Hematopoietic multipotent progenitor cell treated with erythropoietin and hydrocortisone succinate and interleukin-3 and kit ligand, for 8 days (in vitro differentiated cells): ENCODE measurements at regions not wholly inside any gene's neighbourhood (a gene's known extent, or its start where the extent isn't known, plus 50 kb on each side); places are given as distances from the start of the nearest gene placed in this dataset.
"Not testable (repeated sequence)": the region's sequence is repeated elsewhere in the genome, so short reads cannot be mapped to it uniquely, and the experiment has no call there.

Experiments used
- DNase-seq: peaks from one replicate; pipeline ENCODE4 v3.0.0-alpha.2; 2015

DNA sequence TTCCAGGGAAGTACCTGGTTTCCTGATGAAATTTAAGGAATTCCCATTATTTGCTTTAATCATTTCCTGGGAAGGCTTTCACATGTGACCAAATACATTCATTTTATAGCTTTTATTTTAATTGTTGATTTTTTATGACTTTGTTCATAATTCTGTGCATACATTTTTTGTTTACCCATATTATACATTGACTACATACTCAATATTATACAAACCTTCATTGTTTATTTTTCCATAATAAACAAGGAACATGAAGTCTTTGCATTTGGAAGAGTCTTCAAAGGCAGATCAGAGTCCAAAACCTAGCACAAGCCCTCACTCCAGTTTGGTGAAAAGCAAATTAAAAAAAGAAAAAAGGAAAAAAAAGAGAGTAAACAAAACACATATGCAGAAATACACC lies 218.3 kb upstream of the NRIP1 start:
- no peak for DNase-seq

DNA sequence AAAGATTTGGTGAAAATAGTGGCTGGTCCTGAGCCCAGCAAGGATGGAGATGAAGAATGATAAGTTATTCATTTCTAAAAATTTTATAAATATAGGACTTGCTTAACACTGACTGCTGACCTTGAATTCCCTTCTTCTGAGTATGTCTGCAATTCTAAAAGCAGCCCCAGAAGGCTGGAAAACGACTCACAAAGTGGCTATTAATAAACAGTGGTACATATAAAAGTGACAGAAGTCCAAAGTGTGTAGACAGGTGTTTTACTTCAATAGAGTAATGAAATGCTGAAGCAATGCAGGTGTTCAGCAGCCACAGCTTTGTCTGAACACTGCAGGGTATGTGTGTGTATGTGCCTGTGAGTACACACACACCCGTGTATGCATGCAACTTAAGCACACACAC lies 219.0 kb upstream of the NRIP1 start:
- no peak for DNase-seq

DNA sequence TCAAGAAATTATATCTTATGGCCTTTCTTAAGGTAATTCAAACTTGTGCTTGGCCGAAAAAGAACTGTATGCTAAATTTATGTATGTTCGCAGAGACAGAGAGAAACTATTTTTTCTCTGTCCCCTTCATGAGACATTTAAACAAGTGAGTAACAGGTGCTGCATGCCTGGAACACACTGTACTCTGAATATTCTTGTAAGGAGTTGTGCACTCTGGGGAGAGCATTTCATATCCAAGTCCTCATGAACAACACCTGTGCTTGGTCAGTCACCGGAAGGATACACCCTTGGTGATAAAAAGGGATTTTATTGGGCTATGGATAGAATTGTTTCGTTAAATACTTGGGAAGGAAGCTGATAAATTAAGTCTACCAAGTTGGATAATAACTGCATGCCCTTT lies 220.8 kb upstream of the NRIP1 start:
- DNase-seq, result no peak

DNA sequence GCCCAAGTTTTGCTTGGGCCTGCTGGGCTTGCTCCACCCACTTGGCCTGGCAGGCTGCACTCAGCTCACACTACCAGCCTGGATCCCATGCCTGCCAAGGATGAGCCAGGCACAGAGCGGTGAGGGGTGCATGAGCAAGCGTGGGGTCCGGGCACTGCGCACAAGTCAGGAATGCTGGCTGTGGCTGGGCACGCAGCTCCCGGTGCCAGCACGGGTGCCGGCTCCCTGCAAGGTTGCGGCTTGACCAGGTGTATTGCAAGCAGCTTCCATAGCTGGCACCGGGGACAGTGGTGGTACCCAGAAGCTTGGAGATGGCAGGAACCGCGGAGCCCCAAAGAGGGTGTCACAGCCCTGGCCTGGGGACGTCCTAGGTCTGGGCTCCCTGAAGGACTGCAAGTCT lies 224.4 kb upstream of the NRIP1 start:
- no peak for DNase-seq

DNA sequence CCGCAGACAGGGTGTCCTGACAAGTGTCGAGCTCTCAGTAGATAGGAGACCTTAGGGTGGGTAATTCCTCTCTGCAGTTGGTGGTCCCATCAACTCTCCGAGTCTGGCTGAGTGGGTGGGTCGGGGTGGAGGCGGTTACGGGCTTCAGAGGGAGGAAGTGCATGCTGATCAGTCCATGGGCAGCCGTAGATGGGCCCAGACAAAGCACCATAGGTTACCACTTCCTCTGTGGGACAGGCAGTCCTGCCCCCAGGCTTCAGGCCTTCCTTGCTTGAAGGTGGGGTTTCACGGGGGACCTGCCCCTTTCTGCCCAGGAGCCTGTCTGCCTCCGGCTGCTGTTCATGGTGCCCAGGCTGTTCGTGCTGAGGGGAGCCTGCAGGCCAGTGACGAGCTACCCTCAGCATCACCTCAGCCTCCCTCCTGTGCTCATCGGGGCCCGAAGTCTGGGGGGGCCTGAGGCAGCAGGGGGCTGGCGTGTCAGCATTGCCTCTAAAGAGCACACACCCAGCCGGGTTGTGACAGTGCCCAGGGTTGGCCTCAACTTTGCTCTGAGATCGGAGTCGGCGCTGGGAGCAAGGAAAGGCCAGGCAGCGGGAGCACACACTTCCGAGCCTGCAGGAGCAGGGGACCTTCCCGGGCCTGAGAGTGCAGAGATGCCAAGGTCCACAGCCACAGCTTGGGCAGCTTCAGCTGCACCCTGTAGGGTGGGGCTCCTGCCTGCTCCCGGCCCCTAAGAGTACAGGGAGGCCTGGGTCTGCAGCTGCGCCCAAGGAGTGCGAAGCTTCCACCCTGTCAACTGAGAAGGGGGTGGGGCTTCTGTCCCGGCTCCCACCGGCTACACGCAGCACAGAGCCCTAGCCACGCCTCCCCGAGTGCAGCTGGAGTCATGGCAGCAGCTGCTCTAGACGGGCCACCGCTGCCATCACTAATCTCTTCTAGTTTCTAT lies 225.4 kb upstream of the NRIP1 start:
- no peak for DNase-seq

DNA sequence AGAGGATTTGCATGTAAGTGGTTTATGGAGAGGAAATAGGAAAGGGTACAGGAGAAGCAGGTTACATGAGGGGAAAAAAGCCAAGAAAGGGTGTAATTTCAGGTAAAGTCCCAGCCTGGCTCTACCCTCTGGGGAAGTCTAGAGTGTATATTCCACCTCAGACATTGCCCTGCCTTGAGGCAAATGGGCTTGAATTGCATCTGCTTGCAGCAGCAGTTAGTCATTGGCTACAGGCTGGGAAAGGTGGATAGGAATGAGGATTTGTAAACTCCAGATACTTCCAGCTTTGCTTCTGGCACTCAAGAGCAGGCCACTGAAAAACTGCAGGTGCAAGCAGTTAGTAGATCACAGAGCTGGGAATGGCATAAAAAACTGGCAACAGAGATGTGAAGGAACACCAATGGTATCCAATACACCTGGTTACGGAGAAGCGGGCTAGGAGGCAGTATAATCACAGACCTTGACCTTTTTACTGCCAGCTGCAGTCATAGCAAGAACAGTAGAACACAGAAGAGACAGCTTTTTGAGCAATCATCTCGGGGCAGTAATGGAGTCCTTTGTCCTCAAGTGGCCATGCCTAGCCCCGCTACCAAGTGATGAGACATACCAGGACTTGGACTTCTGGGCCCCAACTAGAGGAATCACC lies 226.9 kb upstream of the NRIP1 start:
- no peak for DNase-seq

DNA sequence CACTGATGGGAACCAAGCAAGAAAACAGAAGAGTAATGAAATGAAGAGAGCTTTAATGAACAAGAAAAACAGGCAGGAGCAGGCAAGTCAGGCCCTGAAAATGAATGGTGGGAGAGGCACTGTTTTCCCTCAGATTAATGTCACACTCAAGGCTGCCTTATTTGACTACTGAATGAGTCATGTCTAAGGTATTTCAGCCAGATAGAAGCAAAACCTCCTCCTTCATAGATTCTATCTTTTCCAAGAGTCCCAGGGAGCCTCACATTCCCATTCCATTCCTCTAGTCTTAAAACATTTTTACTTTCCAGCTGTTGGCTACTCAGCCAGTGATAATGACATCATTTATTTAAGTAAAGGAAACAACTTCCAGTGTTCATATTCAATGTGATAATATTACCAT lies 228.4 kb upstream of the NRIP1 start:
- DNase-seq, result no peak

DNA sequence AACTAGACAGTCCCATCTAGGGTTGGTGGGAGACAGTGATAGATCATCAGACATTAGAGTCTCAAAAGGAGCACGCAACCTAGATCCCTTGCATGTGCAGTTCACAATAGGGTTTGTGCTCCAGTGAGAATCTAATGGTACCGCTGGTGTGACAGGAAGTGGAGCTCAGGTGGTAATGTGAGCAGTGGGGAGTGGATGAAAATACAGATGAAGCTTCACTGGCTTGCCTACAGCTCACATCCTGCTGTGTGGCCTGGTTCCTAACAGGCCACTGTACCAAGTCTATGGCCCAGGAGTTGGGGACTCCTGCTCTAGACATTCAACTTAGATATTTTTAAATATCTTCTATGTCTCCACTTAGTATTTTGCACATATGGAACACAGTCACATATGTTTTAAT lies 231.1 kb upstream of the NRIP1 start:
- no peak for DNase-seq

DNA sequence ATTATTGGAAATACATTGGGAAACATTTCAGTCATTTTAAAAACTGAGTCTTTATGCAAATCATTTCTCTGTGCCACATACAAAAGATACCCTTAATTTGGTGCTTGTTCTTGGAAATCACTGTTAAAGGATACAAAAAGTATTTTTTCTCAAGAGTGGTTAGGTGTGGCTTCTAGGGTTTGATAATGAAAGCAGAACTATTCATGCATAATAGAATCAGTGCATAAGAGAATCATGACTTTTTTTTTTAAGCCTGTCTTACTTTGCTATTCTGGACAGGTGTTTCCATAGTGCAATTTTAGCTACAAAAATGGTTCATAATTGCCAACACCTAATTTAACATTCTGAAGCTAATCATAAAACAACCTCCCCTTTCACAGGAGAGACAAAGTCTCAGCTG lies 233.0 kb upstream of the NRIP1 start:
- no peak for DNase-seq

DNA sequence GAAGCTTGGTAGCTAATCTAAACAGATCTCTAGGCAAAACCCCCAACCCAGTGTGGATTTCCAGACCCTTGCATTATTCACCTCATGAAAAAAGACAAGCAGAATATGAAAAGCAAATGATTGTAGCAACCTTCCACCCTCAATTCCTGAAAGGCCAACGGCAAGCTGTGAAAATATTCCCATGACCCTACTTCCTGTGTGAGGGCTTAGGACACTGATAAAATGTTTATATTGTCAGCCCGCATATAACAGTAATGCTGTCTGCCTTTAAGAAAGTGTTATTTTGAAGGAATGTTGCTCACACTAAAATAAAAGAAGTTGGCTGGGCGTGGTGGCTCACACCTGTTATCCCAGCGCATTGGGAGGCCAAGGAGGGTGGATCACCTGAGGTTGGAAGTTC lies 233.5 kb upstream of the NRIP1 start:
- no peak for DNase-seq

DNA sequence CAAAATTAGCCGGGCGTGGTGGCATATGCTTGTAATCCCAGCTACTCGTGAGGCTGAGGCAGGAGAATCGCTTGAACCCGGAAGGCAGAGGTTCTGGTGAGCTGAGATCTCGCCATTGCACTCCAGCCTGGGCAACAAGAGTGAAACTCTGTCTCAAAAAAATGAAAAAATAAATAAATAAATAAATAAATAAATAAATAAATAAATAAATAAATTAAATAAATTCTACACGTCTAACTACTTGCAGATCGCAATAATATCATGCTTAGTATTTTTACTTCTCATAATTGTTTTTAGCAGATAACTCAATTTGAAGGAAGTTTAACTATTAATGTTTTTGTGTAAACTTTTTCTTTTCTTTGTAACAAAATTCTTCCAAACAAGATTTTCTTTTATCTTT lies 234.0 kb upstream of the NRIP1 start:
- DNase-seq, result not testable (repeated sequence)

DNA sequence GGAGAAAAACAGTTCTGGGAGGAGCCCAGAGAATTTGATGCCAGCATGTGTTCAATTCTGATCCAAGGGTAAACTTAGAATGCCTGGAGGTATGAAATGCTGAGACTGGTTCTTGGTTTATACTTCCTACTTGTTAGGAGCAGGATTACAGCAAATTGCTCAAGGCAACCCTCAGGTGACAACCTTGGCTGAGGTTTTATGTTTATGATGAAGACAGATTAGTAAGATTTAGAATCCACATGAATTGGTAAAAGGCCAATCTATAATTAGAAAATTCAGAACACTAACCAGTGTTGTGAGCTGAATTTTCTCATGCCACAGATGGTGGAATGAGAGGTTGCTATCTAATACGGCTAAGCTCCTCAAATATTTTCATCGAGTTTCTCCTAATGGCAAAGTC lies 235.3 kb upstream of the NRIP1 start:
- no peak for DNase-seq

DNA sequence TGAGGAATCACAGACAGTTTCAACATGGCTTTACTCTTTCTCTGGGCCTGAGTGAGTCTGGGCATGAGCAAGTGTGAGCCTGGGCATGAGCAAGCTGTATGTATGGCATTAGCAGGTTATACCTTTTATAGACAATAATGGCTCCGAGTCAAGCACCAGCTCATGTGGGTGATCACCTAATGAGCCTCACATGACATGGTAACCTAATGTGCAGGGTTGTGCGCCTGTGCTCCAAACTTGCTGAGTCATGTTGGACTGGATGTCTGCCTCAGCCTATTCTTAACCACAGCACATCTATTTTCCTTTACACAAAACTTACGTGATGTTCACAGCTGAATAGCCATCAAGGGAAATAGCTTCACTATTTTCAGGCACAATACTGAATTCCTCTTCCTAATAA lies 236.2 kb upstream of the NRIP1 start:
- peak; percentile 11 for DNase-seq

DNA sequence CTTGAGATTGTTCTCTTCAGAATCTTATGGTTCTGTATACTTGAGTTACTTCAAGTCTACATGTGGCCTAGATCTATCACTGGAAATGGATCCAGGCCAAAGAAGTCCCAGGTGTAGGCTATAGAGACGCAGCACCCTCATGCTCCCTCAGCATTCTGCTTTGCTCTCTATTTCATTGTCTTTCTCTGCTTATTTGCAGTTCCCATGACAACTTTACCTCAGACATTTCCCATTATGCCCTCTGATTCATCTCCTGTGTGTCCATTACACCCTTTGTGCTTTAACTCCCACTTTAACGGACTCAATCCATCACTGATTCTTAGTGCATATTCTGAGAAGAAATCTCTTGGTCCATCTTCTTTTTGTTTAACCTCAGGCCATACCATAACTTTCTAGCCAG lies 236.9 kb upstream of the NRIP1 start:
- DNase-seq, result no peak

DNA sequence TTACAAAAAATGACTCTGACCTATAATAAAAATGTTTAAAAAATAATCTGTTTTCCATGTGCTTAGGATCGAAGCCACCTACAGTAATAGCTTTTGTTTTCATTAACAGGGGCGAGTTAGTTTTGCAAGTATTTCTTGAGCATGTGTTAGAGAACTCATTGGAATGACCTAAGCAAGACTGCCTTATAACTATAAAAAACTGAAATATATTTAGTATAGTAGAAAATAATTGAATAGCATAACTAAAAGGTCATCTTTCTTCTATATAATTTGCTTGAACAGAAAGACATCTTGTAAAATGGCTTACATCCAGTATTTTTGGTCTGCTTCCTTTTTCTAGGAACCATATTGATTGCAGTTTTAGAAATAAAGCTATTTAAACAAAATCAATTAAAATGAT lies 241.5 kb upstream of the NRIP1 start:
- DNase-seq, result no peak

DNA sequence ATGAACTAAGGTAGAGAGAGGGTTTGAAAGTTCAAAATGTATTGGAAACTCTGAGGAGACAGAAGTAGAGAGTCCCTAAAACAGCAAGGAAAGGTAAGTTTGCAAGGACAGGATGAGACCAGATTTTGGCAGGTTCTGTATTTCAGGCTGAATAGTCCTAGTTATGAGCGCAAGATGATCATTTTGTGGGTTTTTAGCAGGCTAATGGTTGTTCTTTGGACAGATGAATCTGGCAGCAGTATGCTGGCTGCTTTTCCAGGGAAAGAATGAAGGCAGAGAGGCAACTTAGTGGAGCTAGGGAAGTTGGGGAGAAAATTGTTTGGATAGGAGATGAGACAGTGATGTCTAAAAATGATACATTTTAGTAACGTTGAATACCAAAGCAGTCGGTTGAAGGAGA lies 243.5 kb upstream of the NRIP1 start:
- no peak for DNase-seq

DNA sequence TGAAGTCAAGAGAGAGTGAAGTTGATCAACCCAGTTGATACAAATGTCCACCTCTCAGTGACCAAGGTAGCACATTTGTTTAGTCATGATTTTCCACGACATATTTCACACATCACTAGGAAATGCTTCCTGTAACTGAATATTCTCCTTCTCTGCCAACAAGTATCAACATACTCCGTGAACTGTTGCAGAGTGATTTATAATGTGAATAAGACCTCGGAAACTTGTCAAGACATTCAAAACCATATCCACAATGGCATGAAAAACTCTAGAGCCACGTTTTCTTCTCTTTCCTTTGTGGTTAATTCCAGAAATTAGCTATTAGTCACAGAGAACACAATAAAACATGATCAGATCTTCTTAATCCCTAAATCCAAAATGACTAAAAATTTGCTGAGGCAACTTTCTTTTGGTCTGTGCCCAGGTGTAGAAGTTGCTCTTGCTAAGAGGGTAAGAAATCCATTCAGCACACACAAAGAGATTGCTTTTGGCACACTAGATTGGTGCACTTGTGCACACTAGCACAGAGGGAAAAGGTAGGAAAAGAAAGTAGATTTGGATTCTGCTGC lies 244.3 kb upstream of the NRIP1 start:
- DNase-seq, result no peak

DNA sequence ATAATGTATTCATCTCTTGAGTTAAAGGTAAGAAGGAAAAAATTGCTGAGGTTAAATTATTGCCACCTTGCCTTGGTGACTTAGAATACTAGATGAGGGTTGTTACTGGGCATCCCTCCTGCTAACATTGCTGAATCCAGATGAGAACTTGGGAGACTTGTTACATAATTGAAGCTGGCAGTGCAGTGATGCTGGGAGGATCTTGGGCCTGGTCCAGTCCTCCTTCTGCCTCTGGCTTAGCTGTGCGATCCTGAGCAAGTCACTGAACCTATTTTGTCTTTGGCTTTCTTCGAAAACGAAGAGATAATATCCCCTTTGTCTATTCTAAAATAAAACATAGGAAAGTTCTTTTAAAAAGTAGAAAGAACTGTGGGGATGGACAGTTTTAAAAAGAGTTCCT lies 244.9 kb upstream of the NRIP1 start:
- no peak for DNase-seq

DNA sequence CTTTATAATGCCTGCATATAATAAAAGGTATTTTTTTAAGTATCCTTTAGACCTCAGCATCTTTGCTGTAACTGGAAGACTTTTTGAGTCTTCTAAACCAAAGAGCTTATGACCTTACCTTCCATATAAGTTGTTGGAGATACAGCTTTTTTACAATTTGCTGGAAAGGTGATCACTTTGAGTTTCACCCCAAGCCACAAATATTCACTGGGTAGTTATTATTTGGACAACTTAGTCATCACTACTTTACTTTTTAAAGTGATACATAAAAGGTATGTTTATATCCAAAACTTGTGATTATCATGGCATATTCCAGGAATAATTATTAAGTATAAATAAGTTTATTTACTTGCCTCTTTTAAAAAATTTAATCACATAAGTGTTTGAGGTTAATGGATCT lies 246.7 kb upstream of the NRIP1 start:
- no peak for DNase-seq

DNA sequence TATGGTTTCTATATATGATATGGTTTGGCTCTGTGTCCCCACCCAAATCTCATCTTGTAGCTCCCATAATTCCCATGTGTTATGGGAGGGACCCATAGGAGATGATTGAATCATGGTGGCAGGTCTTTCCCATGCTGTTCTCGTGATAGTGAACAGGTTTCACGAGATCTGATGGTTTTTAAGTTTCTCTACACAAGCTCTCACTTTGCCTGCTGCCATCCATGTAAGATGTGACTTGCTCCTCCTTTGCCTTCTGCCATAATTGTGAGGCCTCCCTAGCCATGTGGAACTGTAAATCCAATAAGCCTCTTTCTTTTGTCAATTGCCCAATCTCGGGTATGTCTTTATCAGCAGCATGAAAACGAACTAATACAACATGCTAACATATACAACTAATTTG lies 252.2 kb upstream of the NRIP1 start:
- DNase-seq, result not testable (repeated sequence)

DNA sequence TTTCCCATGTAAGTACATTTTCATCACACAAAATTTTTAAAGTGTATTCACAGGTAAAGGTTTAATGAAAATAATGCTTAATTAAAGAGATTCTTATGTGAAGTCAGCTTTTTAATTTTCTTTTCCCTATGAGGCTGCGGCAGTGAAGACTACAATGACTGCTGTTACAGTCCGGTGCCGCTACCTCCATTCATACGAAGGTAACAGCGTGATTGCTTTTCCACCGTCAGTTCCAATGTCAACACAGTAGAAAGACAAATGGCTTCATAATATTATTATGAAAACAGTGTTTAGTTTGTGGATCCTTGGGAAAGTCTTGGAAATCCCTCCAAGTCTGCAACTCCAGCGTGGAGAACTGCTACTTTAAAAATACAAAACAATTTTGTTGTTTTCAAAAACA lies 254.9 kb upstream of the NRIP1 start:
- DNase-seq, result no peak

DNA sequence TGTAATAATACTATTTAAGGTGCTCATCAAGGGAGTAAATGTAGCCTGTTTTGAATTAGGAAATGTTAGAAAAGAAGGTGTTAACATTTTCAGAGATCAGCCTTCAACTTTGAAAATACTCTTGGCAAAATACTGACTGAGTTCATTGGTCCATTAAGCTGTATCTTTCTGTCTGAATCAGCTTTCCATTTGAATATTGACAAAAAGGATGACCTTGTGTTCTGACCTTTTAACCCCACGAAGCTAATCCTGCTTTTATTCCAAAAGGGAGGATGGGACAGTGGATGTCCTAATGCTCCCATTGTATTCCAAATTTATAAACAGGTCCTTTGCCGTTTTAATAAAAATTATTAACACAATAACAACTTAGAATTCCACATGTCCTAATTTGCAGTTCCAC lies 259.7 kb upstream of the NRIP1 start:
- DNase-seq, result no peak

DNA sequence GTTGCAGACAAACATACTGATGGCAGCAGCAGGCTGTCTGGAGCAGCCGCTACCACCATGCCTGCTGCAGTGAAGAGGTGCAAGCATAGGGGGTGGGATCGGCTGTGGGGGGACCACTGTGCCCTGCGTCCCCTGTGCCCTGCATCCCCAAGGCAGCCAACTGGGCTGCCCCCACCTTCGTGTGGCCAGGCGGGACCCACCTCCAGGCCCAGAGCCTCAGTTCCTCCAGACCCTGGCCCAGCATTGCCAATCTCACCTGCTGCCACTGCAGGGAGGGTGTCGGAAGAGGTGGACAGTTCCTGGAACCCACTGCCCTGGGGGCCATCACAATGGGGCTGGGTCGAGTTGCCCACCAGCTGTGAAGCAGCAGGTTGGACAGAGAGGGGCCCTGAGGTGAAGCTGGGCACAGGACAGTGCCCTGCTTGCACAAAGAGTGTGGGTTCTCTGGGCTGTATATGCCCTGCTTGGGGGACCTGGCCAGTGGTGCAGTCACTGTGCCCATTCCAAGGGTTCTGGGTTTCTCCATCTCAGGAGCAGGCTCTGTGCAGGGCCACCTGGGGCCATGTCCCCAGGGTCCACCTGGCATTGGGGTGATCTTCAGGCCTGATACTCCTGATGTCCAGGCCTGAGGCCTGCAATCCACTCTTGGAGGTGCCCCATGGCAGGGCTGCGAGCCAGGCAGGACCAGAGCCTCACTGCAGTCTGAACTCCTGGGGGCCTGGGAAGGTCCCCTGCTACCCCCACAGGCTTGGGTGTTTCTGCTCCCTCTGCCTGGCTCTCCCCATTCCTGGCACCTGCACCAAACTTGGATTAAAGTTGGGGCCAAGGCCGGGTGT lies 261.4 kb upstream of the NRIP1 start:
- no peak for DNase-seq
